A673 (cell line): ENCODE measurements at regions not wholly inside any gene's neighbourhood (a gene's known extent, or its start where the extent isn't known, plus 50 kb on each side); places are given as distances from the start of the nearest gene placed in this dataset.

Source experiments
- BruUV-seq: library from RNA; stranded (reverse); fragments of 400-500 nt; replicated peaks from 2 replicates; lab custom pipeline; 2021; lab: Mats Ljungman, UMichigan
- CTCF ChIA-PET: fragments of 300-600 bp; sonication (Branson Sonifier 250); formaldehyde crosslinking; loops from one replicate; lab custom pipeline; 2022; ENCODE audit warnings: antibody characterized with exemption; lab: Charles Lee
- POLR2A ChIA-PET: fragments of 300-600 bp; sonication (Branson Sonifier 250); formaldehyde crosslinking; loops from one replicate; lab custom pipeline; 2022; ENCODE audit warnings: antibody characterized with exemption; ENCODE audit not compliant: low non-redundant PET; lab: Charles Lee
- DNase-seq: peaks from one replicate; pipeline ENCODE4 v3.0.0-alpha.2; 2015; ENCODE audit warnings: low spot score
- H3K27ac ChIP-seq: fragments of 200-600 bp; sonication (generic); 2 replicates; pipeline ENCODE4 v1.5.1; 2016; ENCODE audit warnings: mixed run types, low read depth, mild to moderate bottlenecking, mixed read lengths, antibody characterized with exemption, low read length; ENCODE audit not compliant: poor library complexity, severe bottlenecking
- H3K27me3 ChIP-seq: fragments of 200-600 bp; sonication (generic); replicated peaks from 2 replicates; pipeline ENCODE4 v1.6.1; 2017; ENCODE audit warnings: mixed run types, low read depth, mild to moderate bottlenecking, mixed read lengths, antibody characterized with exemption, low read length; ENCODE audit not compliant: insufficient read depth, poor library complexity
- H3K36me3 ChIP-seq: fragments of 200-600 bp; sonication (generic); 2 replicates; pipeline ENCODE4 v1.6.1; 2016; ENCODE audit warnings: mixed run types, mild to moderate bottlenecking, mixed read lengths, antibody characterized with exemption, low read length; ENCODE audit not compliant: insufficient read depth, poor library complexity, severe bottlenecking
- H3K4me1 ChIP-seq: fragments of 200-600 bp; sonication (generic); 2 replicates; pipeline ENCODE4 v1.6.1; 2017; ENCODE audit warnings: mixed run types, mild to moderate bottlenecking, mixed read lengths, antibody characterized with exemption, low read length; ENCODE audit not compliant: insufficient read depth, poor library complexity, severe bottlenecking
- H3K4me3 ChIP-seq: fragments of 200-600 bp; sonication (generic); 2 replicates; pipeline ENCODE4 v1.5.1; 2016; ENCODE audit warnings: low read depth, mixed run types, mild to moderate bottlenecking, mixed read lengths, low read length; ENCODE audit not compliant: poor library complexity, severe bottlenecking
- H3K9me3 ChIP-seq: fragments of 200-600 bp; sonication (generic); 2 replicates; pipeline ENCODE4 v1.6.1; 2016; ENCODE audit warnings: mixed run types, low read depth, mild to moderate bottlenecking, mixed read lengths, antibody characterized with exemption, low read length; ENCODE audit not compliant: poor library complexity, severe bottlenecking
- CTCF ChIP-seq: fragments of 300-800, 200-600 bp; sonication (generic); conservative IDR thresholded peaks from 2 replicates; pipeline ENCODE4 v1.5.1; 2017; ENCODE audit warnings: low read depth, mild to moderate bottlenecking, antibody characterized with exemption, low read length, moderate library complexity, mixed read lengths
- EZH2 ChIP-seq: fragments of 200-600 bp; sonication (generic); IDR thresholded peaks from 2 replicates; pipeline ENCODE4 v1.6.1; 2017; ENCODE audit warnings: borderline replicate concordance, low read depth, mild to moderate bottlenecking, mixed read lengths, antibody characterized with exemption, low read length; ENCODE audit not compliant: poor library complexity, severe bottlenecking
- intact Hi-C: fragments of 100-400 bp; cut with micrococcal nuclease; formaldehyde crosslinking; loops from one replicate; pipeline ENCODE4 v1.10.0; 2022; ENCODE audit not compliant: unreplicated experiment

GRCh38 chr4:95602872-95603271 is 54.1 kb upstream of the UNC5C start:
- Histone ChIP-seq H3K9me3 (no peaks in the 10 kb centered on the region), H3K4me3 (no peak overlapping the region), H3K27me3 (no peaks in the 10 kb centered on the region), H3K36me3 (no peaks in the 10 kb centered on the region), H3K4me1 (no peaks in the 10 kb centered on the region), H3K27ac (no peak overlapping the region)
- CTCF ChIA-PET, result no interaction called here
- POLR2A ChIA-PET, result no interaction called here
- DNase-seq, result no peak
- TF ChIP-seq CTCF, result no peak
- no peak for TF ChIP-seq EZH2
- no TSS peak for BruUV-seq
- intact Hi-C loops, result no loop called here

GRCh38 chr4:95601356-95601755 is 52.6 kb upstream of the UNC5C start:
- CTCF ChIA-PET, result no interaction called here
- TF ChIP-seq EZH2 (no peak), CTCF (no peak)
- intact Hi-C loops, result no loop called here
- POLR2A ChIA-PET, result no interaction called here
- Histone ChIP-seq H3K4me3 (no peak overlapping the region), H3K9me3 (no peaks in the 10 kb centered on the region), H3K4me1 (no peaks in the 10 kb centered on the region), H3K27me3 (no peaks in the 10 kb centered on the region), H3K36me3 (no peaks in the 10 kb centered on the region), H3K27ac (no peak overlapping the region)
- DNase-seq, result no peak
- no TSS peak for BruUV-seq

DNA sequence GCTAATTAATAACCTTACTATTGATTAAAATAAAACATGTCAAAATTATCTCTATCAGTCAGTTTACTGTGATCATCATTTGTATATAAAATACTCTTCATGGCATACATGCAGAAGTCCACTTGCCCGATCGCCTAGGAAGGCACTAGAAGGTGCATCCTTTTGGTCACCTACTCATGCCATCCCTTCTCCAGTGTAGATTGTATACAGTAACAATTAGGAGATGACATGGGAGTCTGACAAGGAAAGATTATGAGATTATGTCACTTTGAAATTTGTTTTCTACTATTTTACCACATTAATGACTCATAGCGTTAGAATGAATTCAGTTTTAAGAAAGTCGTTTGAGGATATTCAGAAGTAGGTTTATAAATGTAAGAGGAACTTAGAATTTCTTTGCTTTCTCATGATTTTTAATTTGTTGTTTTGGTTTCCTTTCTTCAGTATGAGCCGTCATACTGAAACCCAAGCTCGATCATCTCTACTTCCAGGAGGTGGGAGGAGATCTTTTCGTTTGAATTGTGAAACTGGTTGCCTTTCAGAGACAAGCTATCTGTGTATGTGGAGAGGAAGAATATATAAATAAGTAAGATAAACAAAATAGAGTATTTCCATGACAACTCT is 51.1 kb upstream of the UNC5C start:
- Histone ChIP-seq H3K4me3 (no peak overlapping the region), H3K4me1 (no peaks in the 10 kb centered on the region), H3K27ac (no peak overlapping the region), H3K9me3 (no peaks in the 10 kb centered on the region), H3K36me3 (no peaks in the 10 kb centered on the region), H3K27me3 (no peaks in the 10 kb centered on the region)
- TF ChIP-seq EZH2 (no peak), CTCF (no peak)
- CTCF ChIA-PET, result no interaction called here
- POLR2A ChIA-PET, result no interaction called here
- intact Hi-C loops, result no loop called here
- BruUV-seq, result no TSS peak
- no peak for DNase-seq
